Loucy (cell line): ENCODE measurements at regions not wholly inside any gene's neighbourhood (a gene's known extent, or its start where the extent isn't known, plus 50 kb on each side); places are given as distances from the start of the nearest gene placed in this dataset.

ENCODE experiments used
- CTCF ChIP-seq: fragments of 200-600 bp; sonication (generic); conservative IDR thresholded peaks from 2 replicates; pipeline ENCODE4 v1.5.1; 2014; ENCODE audit warnings: mild to moderate bottlenecking, antibody characterized with exemption, low read length
- EZH2phosphoT487 ChIP-seq: fragments of 200-600 bp; IDR thresholded peaks from 2 replicates; pipeline ENCODE4 v1.6.1; 2018; ENCODE audit warnings: antibody characterized with exemption, mild to moderate bottlenecking, moderate library complexity, borderline replicate concordance

GRCh38 chr7:116339564-116339963, 129.2 kb downstream of the TES start:
- no peak for TF ChIP-seq CTCF
- TF ChIP-seq EZH2phosphoT487 = no peak
